ENCODE measurements at regions not wholly inside any gene's neighbourhood (a gene's known extent, or its start where the extent isn't known, plus 50 kb on each side); places are given as distances from the start of the nearest gene placed in this dataset.
"Not testable (repeated sequence)": the region's sequence is repeated elsewhere in the genome, so short reads cannot be mapped to it uniquely, and the experiment has no call there.

DNA sequence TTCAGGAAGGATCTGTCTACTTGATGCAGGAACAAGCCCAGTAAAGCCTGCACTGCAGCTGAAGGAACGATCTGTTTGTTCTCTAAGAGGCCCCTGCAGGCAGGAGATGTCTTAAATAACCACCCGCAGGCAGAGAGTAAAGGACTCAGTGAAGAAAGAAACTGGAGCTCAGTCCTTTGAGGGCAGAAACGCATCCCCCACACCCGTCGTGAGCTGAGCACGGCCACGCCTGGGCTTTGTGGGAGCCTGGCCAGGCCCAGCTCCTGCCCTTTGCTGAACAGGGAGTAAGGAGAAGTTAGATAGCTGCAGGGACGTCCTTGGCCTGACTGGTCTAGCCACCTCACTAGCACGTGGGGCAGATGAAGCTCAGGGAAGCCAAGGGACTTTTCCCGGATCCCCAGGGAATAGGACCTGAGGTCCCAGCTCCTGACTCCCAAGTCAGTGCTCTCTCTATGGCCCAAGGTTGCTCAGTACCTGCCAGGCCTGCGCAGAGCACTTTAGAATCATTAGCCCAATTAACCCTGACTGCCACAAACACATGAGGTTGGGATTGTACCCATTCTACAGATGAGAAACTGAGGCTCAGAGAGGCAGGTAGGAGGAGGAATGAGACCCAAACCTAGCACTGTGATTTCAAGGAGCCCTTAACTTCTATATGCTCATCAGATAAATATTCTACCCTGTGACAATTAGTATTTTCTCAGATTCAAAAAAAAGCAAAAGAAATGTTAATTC lies 194.2 kb upstream of the SULF2 start:
- DNase-seq (ENCODE audit: low read depth in 2 of 3, low spot score in 1 of 3) = not testable (repeated sequence)

DNA sequence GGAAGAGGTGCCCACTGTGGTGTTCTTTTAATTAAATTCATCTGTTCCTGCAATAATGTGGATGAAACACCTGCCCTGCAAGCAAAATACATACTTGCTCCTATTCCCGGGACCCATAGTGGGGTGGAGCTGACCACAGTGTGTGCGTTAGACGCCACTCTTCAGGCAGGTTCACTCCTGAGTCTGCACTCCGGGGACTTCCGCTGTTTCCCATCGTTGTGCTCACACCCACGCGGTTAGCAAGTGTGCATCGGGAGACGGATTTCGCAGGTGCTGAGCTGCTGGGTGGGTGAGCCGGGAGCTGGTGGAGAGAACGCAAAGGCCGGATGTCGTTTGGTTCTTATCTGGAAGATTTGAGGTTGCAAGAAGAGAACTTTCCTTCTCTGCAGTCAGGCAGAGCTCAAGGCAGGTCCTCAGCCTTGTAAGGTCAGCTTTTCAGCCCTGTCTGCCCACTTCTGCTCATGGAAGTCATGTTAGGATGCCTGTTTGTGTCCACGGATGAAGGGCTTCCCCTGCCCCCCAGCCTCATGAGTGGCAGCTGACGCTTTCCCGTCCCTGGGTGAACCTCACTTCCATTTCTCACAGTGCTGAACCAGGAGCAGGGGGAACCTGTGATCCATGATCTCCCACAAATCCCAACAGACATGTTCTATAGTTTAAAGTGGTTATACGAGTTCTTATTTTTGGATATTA lies 193.3 kb upstream of the SULF2 start:
- DNase-seq (ENCODE audit: low read depth in 2 of 3, low spot score in 1 of 3) = not testable (repeated sequence)

DNA sequence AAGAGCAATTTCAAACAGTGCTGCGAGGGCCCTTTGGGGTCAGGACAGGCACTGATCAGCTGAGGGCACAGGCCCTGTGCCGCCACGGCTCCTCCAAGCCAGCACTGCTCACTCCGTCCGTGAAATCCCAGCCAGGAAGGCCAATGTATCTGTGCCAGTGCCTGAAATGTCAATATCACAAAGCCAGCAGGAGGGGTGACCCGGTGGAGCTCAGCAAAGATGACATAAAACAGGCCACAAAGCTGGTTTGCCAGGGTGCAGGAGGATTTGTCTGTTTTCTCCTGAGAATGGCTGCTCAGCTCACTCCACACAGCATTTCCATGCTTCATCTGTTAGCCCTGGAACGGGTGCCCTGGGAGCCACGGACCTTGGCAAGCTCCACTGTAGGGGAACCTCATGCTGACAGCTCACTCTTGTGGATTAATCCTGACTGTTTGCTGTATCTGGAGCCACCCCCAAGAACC lies 192.5 kb upstream of the SULF2 start:
- not testable (repeated sequence) for DNase-seq (ENCODE audit: low read depth in 2 of 3, low spot score in 1 of 3)

DNA sequence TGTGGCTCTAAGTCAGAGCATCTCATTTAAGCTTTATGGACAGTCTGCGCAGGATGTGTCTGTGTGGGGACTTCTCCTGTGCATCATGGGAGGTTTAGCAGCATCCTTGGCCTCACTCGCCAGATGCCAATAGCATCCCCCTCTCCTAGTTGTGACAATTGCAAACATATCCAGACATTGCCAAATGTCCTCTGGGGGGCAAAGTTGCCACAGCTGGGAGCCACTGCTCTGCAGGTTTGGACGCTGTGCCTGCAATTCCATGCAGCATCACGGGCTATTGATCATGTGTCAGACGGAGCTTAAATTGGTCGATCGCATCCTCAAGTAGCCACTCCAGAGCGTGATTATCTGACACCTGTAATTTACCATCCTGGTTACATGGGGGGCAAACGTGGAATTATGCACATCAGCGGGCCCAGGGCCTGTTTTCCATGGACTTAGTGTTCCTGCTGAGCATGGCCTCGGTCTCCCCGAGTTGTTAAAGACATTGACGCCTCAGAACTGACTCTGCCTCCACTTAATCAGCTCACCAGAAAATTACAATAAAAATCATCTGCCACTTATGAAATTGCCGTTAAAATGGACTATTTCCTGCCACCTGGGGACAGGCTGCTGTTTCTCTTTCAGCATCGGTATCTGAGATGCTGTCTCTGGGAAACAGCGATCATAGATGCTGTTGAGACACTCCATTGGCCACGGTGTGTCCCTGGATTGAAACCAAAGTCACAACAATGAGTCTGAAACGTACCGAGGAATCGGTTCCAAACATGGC lies 191.9 kb upstream of the SULF2 start:
- not testable (repeated sequence) for DNase-seq (ENCODE audit: low read depth in 2 of 3, low spot score in 1 of 3)

DNA sequence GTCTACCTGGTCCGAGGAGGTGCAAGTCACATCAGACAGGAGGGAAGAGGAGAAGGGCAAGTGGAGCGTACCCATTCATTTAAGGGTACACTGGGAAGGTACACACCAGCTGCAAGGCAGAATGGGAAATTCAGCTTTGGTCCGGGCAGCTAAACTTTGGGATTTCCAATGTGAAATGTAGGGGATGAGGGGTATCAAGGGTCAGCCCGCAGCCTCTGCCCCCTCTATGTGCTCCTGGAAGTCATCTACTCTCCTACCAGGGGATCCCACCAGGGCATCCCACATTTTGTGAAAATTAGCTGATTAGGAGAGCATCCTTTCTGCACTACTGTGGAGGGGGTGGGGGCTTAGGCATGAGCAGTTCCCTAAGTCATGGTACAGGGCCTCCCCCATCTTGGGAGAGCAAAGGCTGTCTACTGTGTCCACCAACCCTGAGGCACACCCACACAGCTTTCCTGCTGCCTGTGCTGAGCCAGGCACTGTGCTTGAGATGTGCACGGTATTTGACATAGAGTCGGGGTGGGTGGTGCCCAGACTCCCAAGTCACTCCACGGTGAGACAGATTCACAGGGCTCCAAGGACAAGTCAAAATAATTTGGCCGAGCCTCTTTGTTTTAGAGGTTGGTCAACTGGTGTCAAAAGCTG lies 189.1 kb upstream of the SULF2 start:
- DNase-seq (ENCODE audit: low read depth in 2 of 3, low spot score in 1 of 3) = no peak

DNA sequence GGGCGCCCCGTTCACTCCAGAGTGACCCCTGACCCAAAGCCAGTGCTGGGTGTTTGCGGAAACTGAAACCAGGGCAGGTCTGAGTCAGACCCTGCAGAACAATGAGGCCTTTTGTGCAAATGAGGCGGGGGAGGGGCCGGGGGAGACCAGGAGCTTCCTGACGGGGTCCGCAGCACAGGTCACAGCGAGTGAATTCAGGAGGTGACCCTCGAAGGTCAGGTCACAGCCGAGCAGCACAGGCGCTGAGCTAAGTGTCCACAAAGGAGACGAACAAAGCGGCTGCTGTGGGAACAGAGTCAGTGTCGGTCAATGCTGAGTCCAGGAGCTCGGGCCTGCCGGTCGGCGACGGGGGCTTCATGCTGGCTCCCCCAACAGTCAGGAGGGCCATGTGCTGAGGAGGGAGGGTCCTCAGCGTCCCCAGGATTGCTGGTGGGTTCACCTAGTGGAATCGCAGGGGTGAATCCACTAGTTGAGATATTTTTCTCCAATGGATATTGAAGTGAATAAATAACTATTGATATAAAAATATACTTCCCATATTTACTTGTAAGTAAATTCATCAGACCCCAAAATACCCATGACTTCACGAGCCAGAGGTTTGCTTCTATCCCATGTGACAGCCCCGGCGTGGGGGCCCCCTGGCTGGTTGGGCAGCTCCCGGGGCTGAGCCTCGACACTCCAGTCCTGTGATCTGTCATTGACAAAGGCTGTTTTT lies 188.4 kb upstream of the SULF2 start:
- no peak for DNase-seq (ENCODE audit: low read depth in 2 of 3, low spot score in 1 of 3)

DNA sequence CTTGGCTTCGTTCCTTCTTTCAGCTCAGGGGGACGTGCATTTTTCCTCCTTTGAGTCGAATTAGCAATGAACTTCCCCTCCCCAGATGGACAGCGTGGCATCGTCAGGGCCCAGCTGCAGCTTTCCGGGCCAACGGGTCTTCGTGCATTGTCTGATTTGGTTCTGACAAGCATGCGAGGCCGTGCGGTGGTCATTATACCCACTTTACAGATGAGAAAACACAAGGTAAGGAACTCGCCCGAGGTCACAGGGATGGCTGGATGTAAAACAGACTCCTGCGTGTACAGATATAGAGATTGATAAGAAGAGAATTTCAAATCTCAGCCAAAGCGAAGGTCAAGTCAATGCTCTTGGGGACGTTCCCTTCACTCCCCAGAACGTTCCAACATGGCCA lies 187.6 kb upstream of the SULF2 start:
- no peak for DNase-seq (ENCODE audit: low read depth in 2 of 3, low spot score in 1 of 3)

DNA sequence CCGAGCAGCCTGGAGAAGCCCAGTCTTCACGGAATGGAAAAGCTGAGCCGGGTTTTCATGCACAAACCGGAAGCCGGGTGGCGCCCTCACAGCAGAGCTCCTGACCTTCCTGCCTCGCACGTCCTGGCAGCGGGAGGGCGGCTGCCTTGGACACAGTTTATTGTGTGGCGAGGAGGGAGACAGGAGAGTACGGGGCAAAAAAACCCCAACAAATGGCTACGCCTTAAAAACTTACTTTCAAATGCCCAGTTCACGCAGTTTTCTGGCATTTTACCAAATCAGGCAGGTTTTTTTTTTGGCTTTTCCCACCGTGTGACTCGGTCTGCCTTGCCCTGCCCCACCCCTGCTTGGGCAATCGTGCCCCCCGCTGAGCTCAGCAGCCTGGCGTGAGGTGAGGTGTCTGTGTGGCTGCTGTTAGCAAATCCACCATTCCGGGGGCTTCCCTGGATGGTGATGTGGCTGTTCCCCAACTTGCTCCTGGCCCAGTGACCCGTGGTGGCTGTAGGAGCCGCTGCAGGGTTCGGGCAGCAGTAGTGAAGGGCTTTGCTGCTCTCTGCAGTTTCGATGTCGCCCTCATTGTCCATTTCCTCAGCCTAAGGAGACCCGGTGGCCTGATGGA lies 187.1 kb upstream of the SULF2 start:
- not testable (repeated sequence) for DNase-seq (ENCODE audit: low read depth in 2 of 3, low spot score in 1 of 3)

DNA sequence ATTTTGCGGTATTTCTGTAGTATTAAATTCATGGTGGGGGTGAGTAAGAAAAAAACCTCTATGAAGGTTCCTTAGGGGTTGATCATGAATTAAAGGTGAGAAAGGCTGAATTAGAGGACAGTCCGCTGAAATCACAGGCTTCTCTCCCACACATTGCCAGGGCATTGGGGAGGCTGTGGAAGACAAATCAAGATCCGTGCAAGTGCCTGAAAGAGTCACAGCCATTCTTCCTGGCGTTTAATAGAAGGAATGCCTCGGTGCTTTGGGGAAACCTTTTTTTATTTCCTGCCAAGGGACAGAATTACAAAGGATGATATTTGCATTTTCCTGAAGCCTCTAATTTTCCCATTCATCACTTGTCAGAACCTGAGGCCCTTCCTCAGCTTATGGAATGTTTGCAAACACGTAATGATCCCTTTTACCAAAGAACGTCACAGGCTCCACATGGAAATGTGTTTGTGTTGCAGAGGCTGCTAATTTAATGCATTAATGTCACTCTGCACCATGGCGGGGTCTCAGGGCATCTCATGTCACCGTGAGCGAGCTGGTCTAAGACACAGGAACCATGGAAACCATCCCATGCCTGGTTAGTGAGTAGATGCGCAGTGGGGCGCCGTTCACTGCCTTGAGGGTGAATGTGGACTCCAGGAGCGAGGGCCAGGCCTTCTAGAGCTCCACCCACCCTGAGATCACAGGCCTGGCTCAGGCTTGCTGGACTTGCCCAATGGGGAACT lies 185.9 kb upstream of the SULF2 start:
- DNase-seq (ENCODE audit: low read depth in 2 of 3, low spot score in 1 of 3) = no peak

DNA sequence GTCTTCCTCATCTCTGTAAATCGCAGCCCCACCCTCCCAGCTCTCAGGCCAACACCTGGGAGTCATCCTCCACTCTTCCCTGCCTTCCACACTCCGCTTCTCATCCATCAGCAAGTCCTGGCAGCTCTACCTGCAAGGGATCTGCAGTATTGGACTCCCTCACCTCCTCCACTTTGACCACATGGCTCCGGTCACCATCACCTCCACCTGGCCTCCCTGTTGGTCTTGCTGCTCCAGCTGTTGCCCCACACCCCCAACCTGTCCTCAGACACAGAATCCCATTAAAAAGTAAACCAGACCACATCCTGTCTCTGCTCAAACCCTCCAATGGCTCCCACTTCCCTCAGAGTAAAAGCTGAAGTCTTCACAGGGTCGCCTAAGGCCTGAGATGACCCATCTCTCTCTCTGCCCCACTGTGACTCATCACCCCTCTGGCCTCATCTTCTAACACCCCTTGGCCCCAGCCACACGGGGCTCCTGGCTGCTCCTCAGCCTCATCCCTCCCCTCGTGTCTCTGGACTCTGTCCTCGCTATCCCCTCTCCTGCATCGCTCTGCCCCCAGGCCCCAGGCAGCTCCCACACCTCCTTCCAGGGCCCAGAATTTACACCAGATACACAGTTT lies 185.1 kb upstream of the SULF2 start:
- DNase-seq (ENCODE audit: low read depth in 2 of 3, low spot score in 1 of 3) = no peak

DNA sequence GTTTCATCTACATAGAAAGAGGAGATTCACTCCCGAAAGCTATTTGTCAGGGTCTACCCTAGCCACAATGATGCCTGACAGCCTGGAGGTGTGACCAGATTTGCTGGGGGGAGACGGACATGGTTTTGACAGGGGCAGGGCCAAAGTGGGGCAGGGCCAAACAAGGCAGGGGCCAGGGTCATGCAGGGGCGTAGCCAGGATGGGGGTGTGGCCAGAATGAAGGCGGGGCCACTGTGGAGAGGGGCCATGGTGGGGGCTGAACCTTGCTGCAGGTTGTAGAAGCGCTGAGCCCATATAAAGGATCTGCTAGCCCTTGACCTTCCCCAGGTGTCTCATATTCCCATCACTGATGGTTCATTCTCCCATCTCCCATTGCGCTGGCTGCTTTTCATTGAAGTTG lies 184.1 kb upstream of the SULF2 start:
- no peak for DNase-seq (ENCODE audit: low read depth in 2 of 3, low spot score in 1 of 3)

DNA sequence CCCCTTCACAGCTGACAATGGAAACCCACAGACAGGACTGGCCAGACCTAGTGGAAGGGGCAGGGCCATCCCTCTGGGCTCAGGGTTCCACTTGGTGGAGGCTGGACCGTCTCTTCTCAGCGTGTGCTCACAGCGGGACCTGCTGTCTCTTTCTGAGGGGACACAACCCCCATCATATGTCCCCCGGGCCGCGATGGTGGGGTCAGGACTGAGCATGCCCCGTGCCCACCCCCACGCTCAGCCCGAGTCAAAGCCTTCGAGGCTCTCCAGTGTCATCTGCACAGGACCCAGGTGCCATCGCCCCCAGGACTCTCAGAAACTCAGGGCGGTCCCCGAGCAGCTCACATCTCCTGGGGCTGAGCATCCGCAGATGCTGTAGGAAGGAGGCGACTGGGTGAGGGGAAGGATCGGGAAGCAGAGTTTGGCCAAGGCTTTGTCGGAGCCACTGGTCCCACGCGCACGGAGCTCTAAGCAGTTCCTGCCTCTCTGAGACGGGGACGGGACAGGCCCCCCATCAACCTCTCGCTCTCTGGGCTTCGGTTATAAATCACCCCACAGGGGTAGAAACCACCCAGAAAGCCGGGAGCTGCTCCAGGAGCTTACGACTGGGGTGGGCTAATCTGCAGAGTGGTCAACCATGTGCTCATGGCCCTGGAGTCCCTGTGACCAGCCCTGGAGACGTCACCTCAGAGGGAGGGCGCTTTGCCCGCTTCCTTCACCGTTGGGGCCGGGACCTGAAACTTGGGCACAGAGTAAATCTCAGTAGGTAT lies 183.4 kb upstream of the SULF2 start:
- no peak for DNase-seq (ENCODE audit: low read depth in 2 of 3, low spot score in 1 of 3)

DNA sequence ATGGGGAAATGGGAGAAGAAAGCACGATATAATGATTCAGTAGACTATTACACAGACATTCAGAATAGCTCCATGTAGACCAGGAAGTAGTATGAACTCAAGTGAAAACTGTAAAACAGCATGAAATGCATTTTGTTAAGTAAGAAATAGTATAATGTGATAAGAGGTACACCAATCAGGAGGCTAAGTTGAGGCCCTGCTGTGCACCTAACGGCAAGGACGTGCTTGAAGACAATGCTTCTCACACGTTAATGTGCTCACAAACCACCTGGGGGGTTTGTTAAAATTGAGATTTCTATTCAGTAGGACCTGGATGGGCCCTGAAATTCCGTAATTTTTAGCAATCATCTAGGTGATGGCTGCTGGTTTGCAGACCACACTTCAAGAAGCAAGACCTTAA lies 178.9 kb upstream of the SULF2 start:
- DNase-seq (ENCODE audit: low read depth in 2 of 3, low spot score in 1 of 3) = no peak

DNA sequence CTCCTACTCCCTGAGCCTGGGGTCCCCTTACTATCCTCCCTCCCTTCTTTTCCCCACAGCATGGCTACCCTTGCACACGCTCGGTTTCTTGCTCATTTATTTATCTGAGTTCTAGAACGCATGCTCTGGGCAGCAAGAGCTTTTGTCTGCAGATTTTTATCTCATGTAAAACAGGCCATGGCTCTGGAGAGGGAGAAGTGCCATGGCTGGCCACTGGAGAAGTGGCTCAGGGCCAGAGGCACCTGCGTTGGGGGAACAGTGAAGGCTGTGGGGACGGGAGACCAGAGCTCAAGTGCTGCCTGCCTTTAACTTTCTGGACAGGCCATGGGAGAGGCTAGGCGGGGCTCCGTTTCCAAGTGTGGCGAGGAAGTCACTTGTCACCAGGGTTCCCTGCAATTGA lies 177.7 kb upstream of the SULF2 start:
- no peak for DNase-seq (ENCODE audit: low read depth in 2 of 3, low spot score in 1 of 3)

DNA sequence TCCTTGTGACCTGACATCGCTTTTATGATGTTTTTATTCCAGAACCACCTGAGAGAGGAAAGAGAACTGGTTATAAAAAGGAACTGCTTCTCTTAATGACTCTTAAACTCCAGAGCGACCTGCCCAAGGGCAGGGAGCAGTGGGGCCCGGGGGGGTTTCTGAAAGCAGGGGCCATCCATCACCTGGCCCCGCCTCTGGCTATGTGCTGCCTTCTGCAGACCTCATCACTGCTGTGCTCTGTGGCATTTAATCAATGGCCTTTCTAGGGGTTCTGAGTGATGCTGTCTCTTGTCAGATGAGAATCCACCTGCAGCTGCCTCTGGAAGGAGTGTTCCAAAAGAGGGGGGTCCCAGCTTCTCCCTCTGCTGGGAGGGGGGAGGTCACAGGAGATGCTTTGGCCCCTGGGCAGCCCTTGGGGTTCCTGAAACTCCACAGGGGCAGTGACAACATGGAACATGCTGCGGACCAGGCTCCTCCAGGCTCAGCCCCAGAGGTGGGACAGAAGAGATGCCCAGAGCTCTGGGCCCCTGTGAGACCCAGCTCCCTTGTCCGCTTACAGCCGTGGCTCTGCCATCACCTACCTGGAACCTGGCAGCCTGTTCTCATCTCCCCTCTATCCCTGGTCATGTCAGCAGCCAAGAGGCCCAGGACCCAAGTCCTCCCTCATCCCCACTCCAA lies 177.1 kb upstream of the SULF2 start:
- no peak for DNase-seq (ENCODE audit: low read depth in 2 of 3, low spot score in 1 of 3)

DNA sequence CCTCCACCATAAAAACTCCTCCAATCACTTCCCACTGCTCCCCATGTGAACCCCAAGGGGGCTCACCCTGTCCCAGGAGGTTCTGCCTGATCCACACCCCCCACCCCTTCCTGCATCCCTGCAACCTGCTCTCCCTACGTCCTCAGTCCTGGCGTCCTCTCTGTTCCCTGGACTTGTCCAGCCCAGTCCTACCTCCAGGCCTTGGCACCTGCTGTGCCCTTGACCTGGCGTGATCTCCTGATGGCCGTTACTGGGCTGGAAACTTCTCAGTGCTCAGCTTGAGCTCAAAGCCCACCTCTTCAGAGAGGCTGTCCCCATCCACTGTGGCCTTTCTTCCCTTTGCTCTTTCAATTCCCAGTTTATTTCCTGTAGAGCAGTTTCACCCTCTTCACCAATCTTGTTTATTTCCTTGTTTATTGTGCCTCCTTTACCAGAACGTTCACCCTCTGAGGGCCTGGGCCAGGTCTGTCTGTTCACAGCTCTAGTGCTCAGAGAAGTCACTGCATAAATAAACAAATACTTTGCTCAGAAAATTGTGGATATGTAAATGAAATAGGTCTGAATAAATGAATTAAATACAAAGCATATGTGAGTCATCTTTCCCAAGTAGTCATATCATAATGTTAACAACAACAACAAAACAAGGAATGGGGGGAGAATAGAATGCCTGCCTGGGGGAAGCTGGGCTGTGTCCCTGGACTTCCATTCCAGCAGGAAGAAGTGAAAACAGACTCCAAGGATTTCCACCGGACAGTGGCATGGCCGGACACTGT lies 175.7 kb upstream of the SULF2 start:
- DNase-seq (ENCODE audit: low read depth in 2 of 3, low spot score in 1 of 3) = no peak

DNA sequence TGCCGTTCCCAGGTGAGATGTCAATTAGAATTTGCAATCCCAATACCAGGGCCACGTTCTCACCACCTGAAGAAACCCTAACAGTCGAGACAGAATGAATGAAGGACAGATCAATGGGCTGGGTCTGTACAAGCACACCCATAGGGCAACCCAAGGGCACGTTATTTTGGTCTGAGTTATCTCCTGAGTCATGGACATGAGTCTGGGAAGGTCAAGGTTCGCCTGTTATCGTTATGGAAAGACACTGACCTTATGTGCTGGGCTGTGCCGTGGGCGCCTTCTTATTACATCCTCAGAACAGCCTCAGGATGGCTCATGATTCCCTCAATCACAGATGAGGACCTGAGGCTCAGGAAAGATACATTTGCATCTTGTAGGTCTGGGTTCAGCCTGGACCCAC lies 175.0 kb upstream of the SULF2 start:
- DNase-seq (ENCODE audit: low read depth in 2 of 3, low spot score in 1 of 3) = no peak
